Esophagus (tissue), 2 donors: ENCODE measurements at regions not wholly inside any gene's neighbourhood (a gene's known extent, or its start where the extent isn't known, plus 50 kb on each side); places are given as distances from the start of the nearest gene placed in this dataset.

ENCODE experiments used
- H3K27ac ChIP-seq, 2 donors: one replicate each; pipeline ENCODE4 v1.5.1; 2013; ENCODE audit warnings: low read depth in 2 of 2, mild to moderate bottlenecking in 2 of 2, inconsistent platforms in 1 of 2, low read length in 1 of 2, moderate library complexity in 1 of 2
- H3K27me3 ChIP-seq, 2 donors: one replicate each; pipeline ENCODE4 v1.6.1; 2013; ENCODE audit warnings: low read length in 2 of 2, control low read depth in 1 of 2, mild to moderate bottlenecking in 1 of 2; ENCODE audit not compliant: insufficient read depth in 2 of 2, control insufficient read depth in 1 of 2
- H3K36me3 ChIP-seq, 2 donors: one replicate each; pipeline ENCODE4 v1.6.1; 2013; ENCODE audit warnings: low read length in 1 of 2; ENCODE audit not compliant: control insufficient read depth in 2 of 2, insufficient read depth in 2 of 2
- H3K4me1 ChIP-seq, 2 donors: one replicate each; pipeline ENCODE4 v1.6.1; 2013; ENCODE audit warnings: low read length in 1 of 2; ENCODE audit not compliant: control insufficient read depth in 2 of 2, insufficient read depth in 2 of 2
- H3K4me3 ChIP-seq, 2 donors: one replicate each; pipeline ENCODE4 v1.5.1; 2013; ENCODE audit warnings: low read length in 2 of 2, mild to moderate bottlenecking in 2 of 2, low read depth in 1 of 2, moderate library complexity in 1 of 2
- H3K9me3 ChIP-seq, 2 donors: one replicate each; pipeline ENCODE4 v1.6.1; 2013; ENCODE audit warnings: mild to moderate bottlenecking in 2 of 2, low read depth in 1 of 2, low read length in 1 of 2, moderate library complexity in 1 of 2; ENCODE audit not compliant: control insufficient read depth in 2 of 2, insufficient read depth in 1 of 2
- WGBS, 2 donors: extraction: QIAGEN DNeasy Blood & Tissue Kit; methylation state at CpG; one replicate each; pipeline ENCODE4 v1.1.7; 2013; 5-methylcytosine and 5-hydroxymethylcytosine counted together
- donor health status: healthy with polysubstance abuse.
- donor health status: Bipolar disorder and iron deficiency.

DNA sequence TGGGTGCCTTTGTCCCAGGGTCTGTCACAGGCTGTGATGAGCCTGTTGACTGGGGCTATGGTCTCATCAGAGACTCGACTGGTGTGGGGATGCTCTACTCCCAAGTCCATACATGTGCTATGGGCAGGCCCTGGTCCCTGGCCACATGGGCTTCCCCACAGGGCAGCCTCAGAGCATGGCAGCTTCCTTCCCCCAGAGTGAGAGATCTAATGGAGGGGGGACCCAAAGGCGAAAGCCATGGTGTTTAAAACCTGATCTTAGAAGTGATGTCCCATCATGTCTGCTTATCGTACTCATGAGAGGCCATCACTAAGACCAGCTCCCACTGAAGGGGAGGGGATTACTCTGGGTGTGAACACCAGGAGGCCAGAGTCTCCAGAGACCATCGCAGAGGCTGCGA, 279.0 kb upstream of the RTL1 start:
- Histone ChIP-seq H3K27ac (no peak overlapping the region), H3K4me3 (no peak overlapping the region), H3K4me1 (peaks cover 2 to 4% of the 10 kb centered on the region in 2 donors), H3K27me3 (no peaks in the 10 kb centered on the region), H3K9me3 (peaks cover 5 to 11% of the 10 kb centered on the region in 2 donors), H3K36me3 (no peaks in the 10 kb centered on the region)
- 72 to 75% methylated on average over 5 of the region's 5 CpGs for WGBS, 2 donors

GRCh38 chr14:101183376-101184103, 280.0 kb upstream of the RTL1 start:
- Histone ChIP-seq H3K4me1 (peaks cover 2 to 4% of the 10 kb centered on the region in 2 donors), H3K36me3 (no peaks in the 10 kb centered on the region), H3K9me3 (peaks cover 5 to 11% of the 10 kb centered on the region in 2 donors), H3K27ac (no peak overlapping the region), H3K27me3 (no peaks in the 10 kb centered on the region), H3K4me3 (no peak overlapping the region)
- WGBS, 2 donors = 45% methylated on average over 23 of the region's 23 CpGs

GRCh38 chr14:101184104-101184455, 280.6 kb upstream of the RTL1 start:
- no peak overlapping the region for H3K27ac ChIP-seq
- H3K4me1 ChIP-seq = peaks cover 2 to 4% of the 10 kb centered on the region in 2 donors
- no peaks in the 10 kb centered on the region for H3K36me3 ChIP-seq
- 48 to 59% methylated on average over 12 of the region's 12 CpGs for WGBS, 2 donors
- H3K4me3 ChIP-seq = no peak overlapping the region
- no peaks in the 10 kb centered on the region for H3K27me3 ChIP-seq
- H3K9me3 ChIP-seq = peaks cover 5 to 11% of the 10 kb centered on the region in 2 donors

- H3K27ac ChIP-seq = no peak overlapping the region
- peaks cover 2 to 4% of the 10 kb centered on the region in 2 donors for H3K4me1 ChIP-seq
- H3K27me3 ChIP-seq = no peaks in the 10 kb centered on the region
- H3K4me3 ChIP-seq = no peak overlapping the region
- H3K36me3 ChIP-seq = no peaks in the 10 kb centered on the region
- WGBS, 2 donors = 83 to 88% methylated on average over 6 of the region's 6 CpGs
- H3K9me3 ChIP-seq = peaks cover 5 to 11% of the 10 kb centered on the region in 2 donors
Measured at GRCh38 chr14:101184572-101184971, 281.1 kb upstream of the RTL1 start.

- H3K27ac ChIP-seq = no peak overlapping the region
- no peaks in the 10 kb centered on the region for H3K36me3 ChIP-seq
- H3K4me1 ChIP-seq = peaks cover 2 to 4% of the 10 kb centered on the region in 2 donors
- no peak overlapping the region for H3K4me3 ChIP-seq
- H3K27me3 ChIP-seq = no peaks in the 10 kb centered on the region
- 70 to 78% methylated on average over 15 of the region's 15 CpGs for WGBS, 2 donors
- peaks cover 0 to 11% of the 10 kb centered on the region in 2 donors for H3K9me3 ChIP-seq
Measured at GRCh38 chr14:101185073-101185835, 281.7 kb upstream of the RTL1 start.

GRCh38 chr14:101185946-101186345, 282.4 kb upstream of the RTL1 start:
- Histone ChIP-seq H3K9me3 (peaks cover 0 to 8% of the 10 kb centered on the region in 2 donors), H3K27me3 (no peaks in the 10 kb centered on the region), H3K27ac (no peak overlapping the region), H3K4me3 (no peak overlapping the region), H3K36me3 (no peaks in the 10 kb centered on the region), H3K4me1 (peaks cover 2 to 4% of the 10 kb centered on the region in 2 donors)
- WGBS, 2 donors = 55 to 61% methylated on average over 5 of the region's 5 CpGs

DNA sequence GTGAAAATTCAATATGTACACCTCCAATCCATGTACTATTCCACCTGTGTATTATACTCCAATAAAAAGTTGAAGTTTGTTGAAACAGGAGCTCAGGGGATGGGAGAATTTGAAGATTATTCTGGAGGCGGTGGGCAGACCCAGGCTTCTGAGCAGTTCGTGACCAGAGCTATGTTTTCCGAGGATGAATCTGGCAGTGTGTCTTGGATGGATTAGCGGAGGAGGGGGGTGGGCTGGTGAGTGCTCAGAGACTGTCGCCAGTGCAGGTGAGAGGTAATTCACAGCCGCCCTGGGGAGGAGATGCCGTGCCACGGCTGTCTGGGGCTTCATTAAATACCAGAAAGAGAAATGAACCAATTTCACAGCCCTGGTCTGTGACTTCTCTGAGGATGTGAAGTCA, 283.0 kb upstream of the RTL1 start:
- Histone ChIP-seq H3K27me3 (no peaks in the 10 kb centered on the region), H3K27ac (no peak overlapping the region), H3K4me1 (peaks cover 2 to 4% of the 10 kb centered on the region in 2 donors), H3K4me3 (no peak overlapping the region), H3K36me3 (no peaks in the 10 kb centered on the region), H3K9me3 (peaks cover 0 to 8% of the 10 kb centered on the region in 2 donors)
- WGBS, 2 donors = 76 to 79% methylated on average over 8 of the region's 8 CpGs

GRCh38 chr14:101186992-101187815, 283.7 kb upstream of the RTL1 start:
- Histone ChIP-seq H3K4me3 (no peak overlapping the region), H3K9me3 (peaks cover 0 to 3% of the 10 kb centered on the region in 2 donors), H3K36me3 (no peaks in the 10 kb centered on the region), H3K4me1 (peaks cover 2 to 4% of the 10 kb centered on the region in 2 donors), H3K27me3 (no peaks in the 10 kb centered on the region), H3K27ac (no peak overlapping the region)
- WGBS, 2 donors = 80 to 83% methylated on average over 14 of the region's 14 CpGs

DNA sequence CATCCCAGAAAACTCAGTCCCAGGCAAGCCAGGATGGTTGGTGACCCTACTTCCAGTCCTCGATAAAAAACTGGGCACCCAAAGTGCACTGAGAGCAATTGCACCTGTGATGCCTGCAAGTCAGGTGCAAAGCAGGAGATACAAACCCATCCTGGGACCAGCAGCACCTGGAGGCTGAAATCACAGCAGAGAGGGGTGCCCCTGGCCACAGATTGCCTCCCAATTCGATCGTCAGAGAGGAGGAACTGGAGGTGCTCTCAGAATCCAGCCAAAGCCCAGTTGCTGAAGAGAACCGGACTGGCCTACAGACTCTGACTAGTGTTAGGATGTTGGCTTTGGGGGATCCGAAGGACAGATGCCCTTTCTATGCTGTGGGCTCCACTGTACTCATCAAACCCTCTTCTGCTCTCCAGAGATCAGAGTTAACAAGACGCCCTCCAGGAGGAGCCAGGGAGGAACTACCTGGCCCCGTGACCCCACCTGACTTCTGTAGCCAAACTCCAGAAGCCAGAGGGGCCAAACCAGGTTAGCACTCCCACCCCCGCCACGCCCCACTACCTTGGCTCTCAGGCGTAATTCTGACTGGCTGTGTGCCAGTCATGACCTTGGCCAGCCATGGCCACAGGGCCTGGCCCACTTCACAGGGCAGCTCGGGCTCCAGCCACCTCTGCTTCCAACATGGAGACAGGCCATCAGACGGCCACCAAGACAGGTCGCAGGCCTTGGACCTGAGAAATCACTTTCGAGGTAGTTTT, 284.5 kb upstream of the RTL1 start:
- Histone ChIP-seq H3K9me3 (no peaks in the 10 kb centered on the region), H3K36me3 (no peaks in the 10 kb centered on the region), H3K4me3 (no peak overlapping the region), H3K27ac (no peak overlapping the region), H3K27me3 (no peaks in the 10 kb centered on the region), H3K4me1 (peaks cover 2 to 4% of the 10 kb centered on the region in 2 donors)
- 65 to 76% methylated on average over 14 of the region's 14 CpGs for WGBS, 2 donors
